ENCODE measurements at regions not wholly inside any gene's neighbourhood (a gene's known extent, or its start where the extent isn't known, plus 50 kb on each side); places are given as distances from the start of the nearest gene placed in this dataset.

GRCh38 chr1:189659731-189660130 is 817.9 kb downstream of the BRINP3 start:
- TF ChIP-seq CTCF (conservative IDR thresholded peaks at IDR 0.05) (no peak), EZH2 (IDR thresholded peaks at IDR 0.05; ENCODE audit: low read depth) (no peak)

Data from PC-9 (cell line).